HepG2 (cell line): ENCODE measurements at regions not wholly inside any gene's neighbourhood (a gene's known extent, or its start where the extent isn't known, plus 50 kb on each side); places are given as distances from the start of the nearest gene placed in this dataset.

Source experiments
- ATF6 ChIP-seq: sonication (generic); formaldehyde crosslinking; conservative IDR thresholded peaks from 2 replicates; pipeline ENCODE4 v1.4.0; 2020; ENCODE audit warnings: missing genetic modification reagents
- CAMTA2 ChIP-seq: sonication (generic); formaldehyde crosslinking; IDR thresholded peaks from 2 replicates; pipeline ENCODE4 v1.4.0; 2020; ENCODE audit warnings: mild to moderate bottlenecking, missing genetic modification reagents, borderline replicate concordance
- CBX5 ChIP-seq: sonication (generic); formaldehyde crosslinking; IDR thresholded peaks from 2 replicates; pipeline ENCODE4 v1.4.0; 2020; ENCODE audit warnings: missing genetic modification reagents, borderline replicate concordance
- CEBPG ChIP-seq: IDR thresholded peaks from 2 replicates; pipeline ENCODE4 v1.6.1; 2016
- HMG20A ChIP-seq: IDR thresholded peaks from 2 replicates; pipeline ENCODE4 v1.6.1; 2016; ENCODE audit warnings: borderline replicate concordance
- HNF4G ChIP-seq, 2 experiments: sonication (generic) in 1 of 2; formaldehyde crosslinking in 1 of 2; IDR thresholded peaks; 2 replicates each; pipeline versions ENCODE4 v1.4.0 to v1.6.1; 2011 to 2020; ENCODE audit warnings: borderline replicate concordance in 2 of 2, low read depth in 2 of 2, mild to moderate bottlenecking in 2 of 2, low read length in 1 of 2, missing genetic modification reagents in 1 of 2, moderate library complexity in 1 of 2
- JARID2 ChIP-seq: sonication (generic); formaldehyde crosslinking; IDR thresholded peaks from 2 replicates; pipeline ENCODE4 v1.8.1; 2023; ENCODE audit warnings: missing genetic modification reagents, inconsistent platforms; ENCODE audit not compliant: insufficient replicate concordance
- MXD3 ChIP-seq: IDR thresholded peaks from 2 replicates; pipeline ENCODE4 v1.6.1; 2016; ENCODE audit warnings: mild to moderate bottlenecking, missing biosample characterization, missing genetic modification reagents
- NFKB2 ChIP-seq: sonication (generic); formaldehyde crosslinking; IDR thresholded peaks from 2 replicates; pipeline ENCODE4 v1.4.0; 2020; ENCODE audit warnings: missing genetic modification reagents, borderline replicate concordance
- NONO ChIP-seq, 2 experiments: fragments of 450-650 bp in 1 of 2; sonication (generic) in 1 of 2; formaldehyde crosslinking in 1 of 2; IDR thresholded peaks in 1 of 2; conservative IDR thresholded peaks in 1 of 2; 2 replicates each; pipeline versions ENCODE4 v1.6.1 to v1.8.0; 2017 to 2022; ENCODE audit warnings: mild to moderate bottlenecking in 1 of 2, missing genetic modification reagents in 1 of 2, moderate library complexity in 1 of 2
- PHB2 ChIP-seq: fragments of 450-650 bp; IDR thresholded peaks from 2 replicates; pipeline ENCODE4 v1.6.1; 2018; ENCODE audit not compliant: partially characterized antibody
- PHF21A ChIP-seq: sonication (generic); formaldehyde crosslinking; IDR thresholded peaks from 2 replicates; pipeline ENCODE4 v1.5.0; 2020; ENCODE audit warnings: mild to moderate bottlenecking, missing genetic modification reagents
- RORA ChIP-seq: sonication (generic); formaldehyde crosslinking; IDR thresholded peaks from 2 replicates; pipeline ENCODE4 v1.5.0; 2020; ENCODE audit warnings: mild to moderate bottlenecking, missing genetic modification reagents, moderate library complexity
- SMARCC2 ChIP-seq: fragments of 450-650 bp; IDR thresholded peaks from 2 replicates; pipeline ENCODE4 v1.6.1; 2017; ENCODE audit warnings: antibody characterized with exemption, mild to moderate bottlenecking
- SOX13 ChIP-seq, 3 experiments: fragments of 450-650 bp in 1 of 3; sonication (generic) in 1 of 3; formaldehyde crosslinking in 1 of 3; IDR thresholded peaks in 2 of 3; conservative IDR thresholded peaks in 1 of 3; 2 replicates each; pipeline versions ENCODE4 v1.5.0 to v1.6.1; 2016 to 2020; ENCODE audit warnings: antibody characterized with exemption in 1 of 3, mild to moderate bottlenecking in 1 of 3, missing compliant biosample characterization in 1 of 3, missing genetic modification reagents in 1 of 3, moderate library complexity in 1 of 3
- ZBTB49 ChIP-seq: sonication (generic); formaldehyde crosslinking; IDR thresholded peaks from 2 replicates; pipeline ENCODE4 v1.4.0; 2020; ENCODE audit warnings: missing genetic modification reagents, borderline replicate concordance
- ZNF124 ChIP-seq: sonication (generic); formaldehyde crosslinking; IDR thresholded peaks from 2 replicates; pipeline ENCODE4 v1.4.0; 2020; ENCODE audit warnings: missing genetic modification reagents
- ZNF136 ChIP-seq: sonication (generic); formaldehyde crosslinking; IDR thresholded peaks from 2 replicates; pipeline ENCODE4 v1.8.1; 2022; ENCODE audit warnings: low read depth, mild to moderate bottlenecking, moderate library complexity, missing genetic modification reagents
- ZNF564 ChIP-seq: sonication (generic); formaldehyde crosslinking; IDR thresholded peaks from 2 replicates; pipeline ENCODE4 v1.8.1; 2023; ENCODE audit warnings: mild to moderate bottlenecking, missing genetic modification reagents
- ZNF687 ChIP-seq: sonication (generic); formaldehyde crosslinking; IDR thresholded peaks from 2 replicates; pipeline ENCODE4 v1.5.1; 2020; ENCODE audit warnings: mild to moderate bottlenecking, missing genetic modification reagents, moderate library complexity
- ZNF879 ChIP-seq: sonication (generic); formaldehyde crosslinking; IDR thresholded peaks from 2 replicates; pipeline ENCODE4 v1.8.1; 2023; ENCODE audit warnings: missing genetic modification reagents

GRCh38 chr4:3880615-3881120 is 114.5 kb downstream of the ADRA2C start (continued):
- TF ChIP-seq NONO (IDR thresholded peaks at IDR 0.05), result no peak
- TF ChIP-seq NONO (CRISPR knock-in tag; conservative IDR thresholded peaks at IDR 0.05), result peak; percentile 67; the same call in 1 of the 2 replicates
- TF ChIP-seq NFKB2 (CRISPR knock-in tag), result no peak
- no peak for TF ChIP-seq JARID2 (CRISPR knock-in tag)
- TF ChIP-seq MXD3 (CRISPR knock-in tag), result no peak; the same call in 1 of the 2 replicates
- TF ChIP-seq ATF6, result no peak
- no peak for TF ChIP-seq CBX5 (CRISPR knock-in tag)
- no peak for TF ChIP-seq PHB2
- TF ChIP-seq SOX13 (IDR thresholded peaks at IDR 0.05), result no peak
- TF ChIP-seq SOX13 (CRISPR knock-in tag; conservative IDR thresholded peaks at IDR 0.05 in 1 of 2, IDR thresholded peaks at IDR 0.05 in 1 of 2), result no peak
- no peak for TF ChIP-seq ZBTB49 (CRISPR knock-in tag)
- TF ChIP-seq HMG20A, result no peak
- TF ChIP-seq ZNF564 (CRISPR knock-in tag), result no peak
- TF ChIP-seq RORA (CRISPR knock-in tag), result no peak
- TF ChIP-seq CAMTA2 (CRISPR knock-in tag), result no peak
- peak; percentile 66 for TF ChIP-seq ZNF687 (CRISPR knock-in tag)
- TF ChIP-seq ZNF124 (CRISPR knock-in tag), result no peak
- no peak for TF ChIP-seq PHF21A (CRISPR knock-in tag)
- no peak for TF ChIP-seq ZNF879 (CRISPR knock-in tag)
- TF ChIP-seq ZNF136 (CRISPR knock-in tag), result no peak
- no peak for TF ChIP-seq CEBPG
- no peak for TF ChIP-seq HNF4G (IDR thresholded peaks at IDR 0.05; ENCODE audit: borderline replicate concordance, low read depth, low read length)
- TF ChIP-seq HNF4G (CRISPR knock-in tag; IDR thresholded peaks at IDR 0.05; ENCODE audit: borderline replicate concordance, low read depth), result no peak
- no peak for TF ChIP-seq SMARCC2
